SU-DHL-6 (cell line): ENCODE measurements at regions not wholly inside any gene's neighbourhood (a gene's known extent, or its start where the extent isn't known, plus 50 kb on each side); places are given as distances from the start of the nearest gene placed in this dataset.

ENCODE experiments used
- EZH2phosphoT487 ChIP-seq: fragments of 200-600 bp; sonication (generic), shearing (Covaris generic); conservative IDR thresholded peaks from 2 replicates; pipeline ENCODE4 v1.6.1; 2018; ENCODE audit warnings: mild to moderate bottlenecking, antibody characterized with exemption, low read length, moderate library complexity, mixed read lengths
- TF ChIP-seq, protein P1 (sequence below): fragments of 200-600 bp; sonication (generic); IDR thresholded peaks from one replicate; pipeline ENCODE4 v1.5.1; 2017; ENCODE audit warnings: antibody characterized with exemption, mild to moderate bottlenecking, low read length, moderate library complexity; ENCODE audit not compliant: insufficient read depth, poor library complexity, severe bottlenecking

DNA sequence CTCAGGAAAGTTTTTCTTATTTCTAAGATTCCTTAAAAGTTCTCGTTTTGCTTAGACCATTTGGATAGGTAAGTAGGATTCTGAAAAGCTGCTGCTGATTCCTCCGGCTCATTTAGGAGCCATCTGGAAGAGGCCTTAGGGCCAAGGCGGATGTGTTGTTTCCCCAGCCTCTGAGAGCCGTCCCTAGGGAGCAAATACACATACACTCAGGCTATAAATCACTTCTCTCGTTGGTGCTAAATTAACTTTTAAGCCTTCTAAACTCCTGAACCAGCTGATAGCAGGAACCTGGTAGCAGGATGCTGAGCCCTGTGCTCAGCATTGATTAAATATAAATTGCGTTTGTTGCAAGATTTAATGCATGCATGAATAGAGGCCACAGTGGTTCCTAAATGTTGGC lies 109.8 kb downstream of the ADCYAP1 start:
- TF ChIP-seq, protein P1, sequence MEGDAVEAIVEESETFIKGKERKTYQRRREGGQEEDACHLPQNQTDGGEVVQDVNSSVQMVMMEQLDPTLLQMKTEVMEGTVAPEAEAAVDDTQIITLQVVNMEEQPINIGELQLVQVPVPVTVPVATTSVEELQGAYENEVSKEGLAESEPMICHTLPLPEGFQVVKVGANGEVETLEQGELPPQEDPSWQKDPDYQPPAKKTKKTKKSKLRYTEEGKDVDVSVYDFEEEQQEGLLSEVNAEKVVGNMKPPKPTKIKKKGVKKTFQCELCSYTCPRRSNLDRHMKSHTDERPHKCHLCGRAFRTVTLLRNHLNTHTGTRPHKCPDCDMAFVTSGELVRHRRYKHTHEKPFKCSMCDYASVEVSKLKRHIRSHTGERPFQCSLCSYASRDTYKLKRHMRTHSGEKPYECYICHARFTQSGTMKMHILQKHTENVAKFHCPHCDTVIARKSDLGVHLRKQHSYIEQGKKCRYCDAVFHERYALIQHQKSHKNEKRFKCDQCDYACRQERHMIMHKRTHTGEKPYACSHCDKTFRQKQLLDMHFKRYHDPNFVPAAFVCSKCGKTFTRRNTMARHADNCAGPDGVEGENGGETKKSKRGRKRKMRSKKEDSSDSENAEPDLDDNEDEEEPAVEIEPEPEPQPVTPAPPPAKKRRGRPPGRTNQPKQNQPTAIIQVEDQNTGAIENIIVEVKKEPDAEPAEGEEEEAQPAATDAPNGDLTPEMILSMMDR: no peak
- TF ChIP-seq EZH2phosphoT487: no peak
